Fibroblast of peridontal ligament (primary cell): ENCODE measurements at regions not wholly inside any gene's neighbourhood (a gene's known extent, or its start where the extent isn't known, plus 50 kb on each side); places are given as distances from the start of the nearest gene placed in this dataset.

Experiments
- DNase-seq: peaks from one replicate; pipeline ENCODE4 v3.0.0-alpha.2; 2010; ENCODE audit errors: extremely low read depth

DNA sequence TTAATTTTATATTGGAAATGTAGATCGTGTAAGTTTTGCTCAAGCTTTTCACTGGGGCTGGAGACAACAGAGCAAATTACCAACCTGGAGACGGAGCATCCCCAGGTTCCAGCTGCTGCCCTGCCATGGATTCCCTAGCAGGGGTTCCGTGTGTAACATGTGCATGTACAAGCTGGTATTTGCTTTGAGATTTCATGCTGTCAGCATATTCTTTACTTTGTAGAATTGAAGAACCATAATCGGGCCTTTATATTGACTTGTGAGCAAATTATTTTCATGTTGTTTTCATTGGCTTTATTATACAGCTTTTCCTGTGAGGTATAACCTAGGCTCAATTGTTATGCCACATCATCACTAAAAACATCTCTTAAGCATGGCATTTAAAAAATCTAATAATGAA lies 369.2 kb upstream of the COBL start:
- DNase-seq, result no peak

GRCh38 chr7:51680594-51681399 lies 364.2 kb upstream of the COBL start:
- DNase-seq, result no peak

GRCh38 chr7:51679358-51679757 lies 362.7 kb upstream of the COBL start:
- no peak for DNase-seq

DNA sequence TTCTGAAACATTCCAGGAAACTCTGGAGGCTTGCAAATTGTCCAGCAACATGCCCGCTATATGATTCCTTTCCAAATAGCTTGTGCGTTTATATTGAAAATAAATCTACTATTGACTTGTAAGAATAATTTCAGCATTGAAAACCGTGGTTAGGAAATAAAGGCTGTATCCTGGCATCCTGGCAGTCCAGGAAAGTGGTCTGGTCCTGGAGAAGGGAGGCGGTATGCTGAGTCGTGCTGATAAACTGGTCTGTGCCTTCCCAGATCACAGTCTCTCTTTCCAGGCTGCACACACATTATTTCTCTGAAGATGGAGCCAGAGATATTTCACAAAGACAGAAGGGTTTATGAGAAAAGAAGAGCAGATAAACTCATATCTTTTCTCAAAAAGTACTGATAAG lies 350.1 kb upstream of the COBL start:
- no peak for DNase-seq

DNA sequence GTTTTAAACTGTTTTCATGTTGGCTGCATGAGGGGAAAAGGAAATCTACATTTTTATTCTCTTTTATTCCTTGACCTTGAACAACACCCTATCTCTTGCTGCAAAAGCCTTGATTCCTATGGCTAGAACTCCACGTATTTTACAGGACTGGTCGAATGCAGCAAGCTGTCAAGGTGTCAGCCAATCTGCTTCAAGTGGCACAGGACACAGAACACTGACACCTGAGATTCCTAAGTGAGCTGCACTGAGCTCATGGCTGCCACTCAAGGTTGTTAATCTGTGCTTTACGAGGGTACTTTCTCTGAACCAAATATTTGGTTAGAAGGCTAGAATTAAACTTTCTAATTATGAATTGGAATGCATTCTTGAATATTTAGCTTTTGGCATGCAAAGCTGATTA lies 349.7 kb upstream of the COBL start:
- DNase-seq, result no peak

DNA sequence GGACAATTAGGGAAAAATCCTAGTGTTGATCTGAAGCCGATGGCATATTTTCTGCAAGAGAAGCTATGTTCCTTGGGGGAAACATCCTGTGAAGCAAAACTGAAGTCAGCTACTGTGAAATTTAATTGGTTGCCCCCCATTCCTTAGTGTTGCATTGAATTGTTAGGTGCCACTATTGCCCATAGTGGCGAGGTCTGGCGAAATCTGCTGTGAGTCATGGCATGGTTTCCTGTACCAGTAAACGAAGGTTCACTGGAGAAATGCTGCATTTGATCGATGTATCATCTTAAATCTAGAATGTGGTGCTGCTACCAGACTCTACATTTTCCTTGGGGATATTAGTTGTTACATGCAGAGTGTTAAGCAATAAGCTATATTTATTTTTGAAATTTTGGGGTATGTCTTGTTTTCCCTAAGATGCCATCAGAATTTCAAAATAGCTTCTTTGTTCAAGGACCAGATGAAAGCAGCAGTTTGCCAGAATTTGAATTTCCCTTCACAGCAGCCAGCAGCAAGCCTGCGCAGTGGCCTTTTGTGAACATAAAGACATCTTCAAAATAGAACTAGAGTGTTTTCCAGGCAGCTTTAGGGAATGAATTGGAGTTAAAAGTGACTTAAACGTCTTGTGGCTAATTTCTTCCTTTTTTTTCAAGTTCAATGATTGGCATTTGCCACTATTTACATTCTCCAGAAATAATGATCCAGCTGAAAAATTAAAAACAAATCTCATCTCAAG lies 348.6 kb upstream of the COBL start:
- DNase-seq, result no peak

- no peak for DNase-seq
These were observed 343.9 kb upstream of the COBL start for GRCh38 chr7:51660516-51660915.

- DNase-seq, result no peak
These were observed 342.1 kb upstream of the COBL start for GRCh38 chr7:51658684-51659083.

GRCh38 chr7:51647931-51648351 lies 331.3 kb upstream of the COBL start:
- no peak for DNase-seq

- DNase-seq, result no peak
These were observed 330.9 kb upstream of the COBL start for GRCh38 chr7:51647486-51647885.

- DNase-seq, result no peak
These were observed 329.2 kb upstream of the COBL start for GRCh38 chr7:51645702-51646298.

DNA sequence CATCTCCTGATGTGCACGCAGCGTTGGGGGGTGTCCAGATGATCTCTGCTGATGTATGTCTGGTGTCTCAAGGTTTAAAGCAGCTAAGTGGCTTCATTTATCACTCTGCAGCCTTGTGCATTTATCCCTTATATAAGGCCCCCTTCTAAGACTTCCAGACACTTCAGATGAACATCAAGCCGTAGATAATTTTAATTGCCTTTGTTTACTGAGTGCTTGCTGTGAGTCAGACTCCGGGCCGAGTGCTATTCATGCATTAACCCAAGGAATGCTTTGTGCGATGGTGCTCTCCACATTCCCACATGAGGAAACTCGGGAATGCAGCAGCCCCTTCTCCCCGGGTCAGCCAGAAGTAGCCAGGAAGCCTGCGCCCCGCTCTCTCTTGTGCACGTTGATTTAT lies 328.6 kb upstream of the COBL start:
- DNase-seq, result no peak

GRCh38 chr7:51644216-51644615 lies 327.6 kb upstream of the COBL start:
- DNase-seq, result no peak

GRCh38 chr7:51640841-51641240 lies 324.2 kb upstream of the COBL start:
- DNase-seq, result no peak

GRCh38 chr7:51639661-51640334 lies 323.2 kb upstream of the COBL start:
- DNase-seq, result no peak

- no peak for DNase-seq
These were observed 319.9 kb upstream of the COBL start for GRCh38 chr7:51636503-51636902.

- DNase-seq, result no peak
These were observed 319.2 kb upstream of the COBL start for GRCh38 chr7:51635775-51636174.

DNA sequence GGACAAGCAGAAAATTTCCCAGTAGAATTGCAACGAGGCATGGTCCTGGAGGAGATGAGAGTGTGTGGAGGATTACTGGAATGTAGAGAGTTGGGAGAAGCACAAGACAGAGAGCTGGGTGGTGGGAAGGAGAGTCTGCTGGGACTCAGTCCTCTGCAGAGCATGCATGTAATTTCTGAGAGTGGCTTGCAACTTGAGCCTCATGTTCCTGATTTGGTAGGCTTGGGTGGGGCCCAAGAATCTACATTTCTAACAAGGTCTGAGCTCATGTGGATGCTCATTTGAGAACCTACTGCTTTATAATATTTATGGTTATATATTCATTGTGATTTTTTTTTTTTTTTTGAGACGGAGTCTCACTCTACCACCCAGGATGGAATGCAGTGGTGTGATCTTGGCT lies 317.9 kb upstream of the COBL start:
- DNase-seq, result no peak

DNA sequence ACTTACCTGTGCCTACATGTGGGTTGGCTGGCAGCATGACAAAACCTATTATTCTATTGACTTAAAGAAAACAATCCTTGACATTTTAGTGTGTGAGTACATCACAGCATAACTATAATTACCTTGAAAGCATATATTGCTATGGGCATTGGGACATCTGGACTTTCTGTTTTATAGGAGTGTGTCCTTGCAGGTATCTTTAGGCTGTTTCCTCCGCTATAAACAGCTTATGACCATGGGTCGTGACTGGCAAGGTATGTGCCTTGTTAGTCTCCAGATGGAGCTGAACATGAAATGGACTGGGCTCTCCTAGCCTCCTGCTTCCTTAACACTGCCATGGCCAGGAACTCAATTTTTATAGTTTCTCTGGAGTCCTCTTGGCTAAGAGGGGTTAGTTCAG lies 317.4 kb upstream of the COBL start:
- DNase-seq, result no peak

DNA sequence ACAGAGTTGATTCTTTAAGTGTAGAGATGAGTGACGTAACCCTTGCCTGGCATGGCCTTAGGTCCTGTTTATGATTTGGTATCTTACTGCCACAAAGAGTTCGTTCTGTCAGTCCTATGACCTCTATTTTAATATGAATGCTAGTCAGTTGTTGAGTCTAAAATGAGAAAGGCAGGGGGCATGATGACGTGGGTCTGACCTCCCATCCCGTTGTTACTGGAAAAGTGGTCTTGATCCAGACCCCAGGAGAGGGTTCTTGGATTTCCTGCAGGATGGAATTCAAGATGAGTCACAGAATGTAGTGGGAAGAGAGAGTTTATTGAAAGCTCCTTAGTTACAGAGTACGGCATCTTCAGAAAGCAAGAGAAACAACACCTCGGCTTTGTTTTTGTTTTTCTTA lies 317.0 kb upstream of the COBL start:
- no peak for DNase-seq

DNA sequence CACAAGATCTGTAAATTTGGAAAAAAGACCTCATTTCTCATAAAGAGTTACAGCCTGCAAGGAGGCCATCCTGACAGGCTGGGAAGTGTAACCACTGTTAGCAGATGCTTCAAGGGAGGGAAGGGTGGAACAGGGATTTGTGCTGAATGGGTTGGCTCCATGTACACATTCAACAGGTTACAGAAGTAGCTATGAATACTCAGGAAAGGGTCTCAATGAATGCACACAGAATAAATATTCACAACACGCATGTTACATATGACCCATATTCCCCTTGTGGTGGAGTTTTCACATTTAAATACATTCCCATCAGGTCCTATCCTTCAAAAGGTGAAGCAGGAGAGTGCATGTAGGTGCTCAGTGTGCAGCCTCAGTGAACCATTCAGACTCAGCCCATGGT lies 316.4 kb upstream of the COBL start:
- no peak for DNase-seq

GRCh38 chr7:51630933-51631332 lies 314.3 kb upstream of the COBL start:
- DNase-seq, result no peak
